B cell (primary cell): ENCODE measurements at regions not wholly inside any gene's neighbourhood (a gene's known extent, or its start where the extent isn't known, plus 50 kb on each side); places are given as distances from the start of the nearest gene placed in this dataset.

Experiments used
- CTCF ChIP-seq: fragments of 200-600 bp; IDR thresholded peaks from one replicate; pipeline ENCODE4 v1.8.0; 2022; ENCODE audit warnings: antibody characterized with exemption, mild to moderate bottlenecking
- EZH2 ChIP-seq: IDR thresholded peaks from 2 replicates; pipeline ENCODE4 v1.6.1; 2012; ENCODE audit warnings: borderline replicate concordance, low read depth, mild to moderate bottlenecking, moderate library complexity, low read length; ENCODE audit not compliant: insufficient read depth, poor library complexity, severe bottlenecking

- TF ChIP-seq CTCF (no peak), EZH2 (no peak)
Measured at GRCh38 chr12:88958946-88959345, 378.7 kb upstream of the KITLG start.
